ENCODE measurements at regions not wholly inside any gene's neighbourhood (a gene's known extent, or its start where the extent isn't known, plus 50 kb on each side); places are given as distances from the start of the nearest gene placed in this dataset.
"Not testable (repeated sequence)": the region's sequence is repeated elsewhere in the genome, so short reads cannot be mapped to it uniquely, and the experiment has no call there.

GRCh38 chr2:207216457-207216856, 50.7 kb upstream of the KLF7 start:
- DNase-seq, result no peak

GRCh38 chr2:207217442-207217841, 51.7 kb upstream of the KLF7 start:
- DNase-seq, result no peak

GRCh38 chr2:207219081-207219630, 53.4 kb upstream of the KLF7 start:
- DNase-seq, result no peak

- peak; percentile 90 for DNase-seq
Measured at GRCh38 chr2:207219676-207220501, 54.1 kb upstream of the KLF7 start.

GRCh38 chr2:207221731-207222130, 56.0 kb upstream of the KLF7 start:
- DNase-seq, result no peak

GRCh38 chr2:207223051-207223450, 57.3 kb upstream of the KLF7 start:
- DNase-seq, result peak; percentile 93

GRCh38 chr2:207224381-207224780, 58.6 kb upstream of the KLF7 start:
- DNase-seq, result no peak

GRCh38 chr2:207224791-207225482, 59.2 kb upstream of the KLF7 start:
- DNase-seq, result no peak

GRCh38 chr2:207225773-207226172, 60.0 kb upstream of the KLF7 start:
- no peak for DNase-seq

- DNase-seq, result no peak
Measured at GRCh38 chr2:207226243-207226642, 60.5 kb upstream of the KLF7 start.

- no peak for DNase-seq
Measured at GRCh38 chr2:207226671-207227061, 60.9 kb upstream of the KLF7 start.

GRCh38 chr2:207227062-207227748, 61.5 kb upstream of the KLF7 start:
- DNase-seq, result peak; percentile 52

GRCh38 chr2:207227749-207228145, 62.0 kb upstream of the KLF7 start:
- no peak for DNase-seq

GRCh38 chr2:207228402-207228801, 62.7 kb upstream of the KLF7 start:
- DNase-seq, result no peak

- no peak for DNase-seq
Measured at GRCh38 chr2:207229161-207229560, 63.4 kb upstream of the KLF7 start.

- DNase-seq, result no peak
Measured at GRCh38 chr2:207230261-207231105, 64.7 kb upstream of the KLF7 start.

GRCh38 chr2:207231106-207231865, 65.5 kb upstream of the KLF7 start:
- DNase-seq, result peak; percentile 76

- DNase-seq, result peak; percentile 99
Measured at GRCh38 chr2:207231967-207232366, 66.2 kb upstream of the KLF7 start.

- not testable (repeated sequence) for DNase-seq
Measured at GRCh38 chr2:207233141-207233540, 67.4 kb upstream of the KLF7 start.

- no peak for DNase-seq
Measured at GRCh38 chr2:207233731-207234130, 68.0 kb upstream of the KLF7 start.

GRCh38 chr2:207235621-207236020, 69.9 kb upstream of the KLF7 start:
- DNase-seq, result no peak
